ENCODE measurements at regions not wholly inside any gene's neighbourhood (a gene's known extent, or its start where the extent isn't known, plus 50 kb on each side); places are given as distances from the start of the nearest gene placed in this dataset.
"Not testable (repeated sequence)": the region's sequence is repeated elsewhere in the genome, so short reads cannot be mapped to it uniquely, and the experiment has no call there.

GRCh38 chr5:163244445-163244987 lies 192.9 kb upstream of the CCNG1 start:
- DNase-seq (ENCODE audit: insufficient read length, low spot score) (no peak), FAIRE-seq (no peak)

DNA sequence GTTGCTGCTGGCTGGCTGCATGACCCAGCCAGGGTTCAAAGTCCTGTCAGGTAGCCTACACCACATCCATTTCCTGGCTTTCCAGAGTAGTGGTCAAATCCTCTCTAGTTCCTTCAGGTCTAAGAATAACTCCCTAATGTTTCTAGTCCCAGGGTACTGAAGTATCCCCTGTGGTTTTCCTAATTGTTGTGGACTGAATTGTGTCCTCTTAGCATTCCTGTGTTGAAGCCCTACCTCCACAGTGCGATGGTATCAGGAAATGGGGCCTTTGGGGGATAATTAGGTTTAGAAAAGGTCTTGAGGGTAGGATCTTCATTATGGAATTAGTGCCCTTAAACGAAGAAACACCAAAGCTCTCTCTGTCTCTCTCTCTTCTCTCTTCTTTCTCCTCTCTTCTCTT lies 191.8 kb upstream of the CCNG1 start:
- no peak for FAIRE-seq

GRCh38 chr5:163248333-163248732 lies 189.1 kb upstream of the CCNG1 start:
- DNase-seq (ENCODE audit: insufficient read length, low spot score) = no peak
- FAIRE-seq = no peak

More for the DNA sequence above, 191.8 kb upstream of the CCNG1 start:
- no peak for DNase-seq (ENCODE audit: insufficient read length, low spot score)

DNA sequence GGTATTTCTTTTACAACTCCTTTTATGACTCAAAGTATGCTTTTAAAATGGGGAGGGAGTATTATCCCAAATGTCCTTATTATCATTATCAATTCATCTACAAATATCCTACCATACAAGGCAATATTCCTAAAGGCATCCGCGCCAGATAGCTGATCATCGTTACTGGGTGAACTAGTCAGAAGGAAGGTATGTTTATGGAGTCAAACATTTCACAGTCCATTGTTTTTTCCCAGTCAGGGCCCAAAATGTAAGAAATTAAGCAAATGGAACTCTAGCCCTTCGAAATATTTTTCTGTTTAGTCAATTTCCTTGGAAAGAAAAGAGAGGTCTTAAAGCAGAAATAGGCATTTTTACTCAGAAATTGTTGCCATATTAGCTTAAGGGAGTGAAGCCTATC lies 188.5 kb upstream of the CCNG1 start:
- no peak for FAIRE-seq
- peak; percentile 26 for DNase-seq (ENCODE audit: insufficient read length, low spot score)

- DNase-seq (ENCODE audit: insufficient read length, low spot score) = no peak
- FAIRE-seq = no peak
Measured at GRCh38 chr5:163252950-163253349, 184.4 kb upstream of the CCNG1 start.

GRCh38 chr5:163259495-163259894 lies 177.9 kb upstream of the CCNG1 start:
- FAIRE-seq = no peak
- DNase-seq (ENCODE audit: insufficient read length, low spot score) = no peak

- no peak for FAIRE-seq
- no peak for DNase-seq (ENCODE audit: insufficient read length, low spot score)
Measured at GRCh38 chr5:163260471-163260870, 176.9 kb upstream of the CCNG1 start.

DNA sequence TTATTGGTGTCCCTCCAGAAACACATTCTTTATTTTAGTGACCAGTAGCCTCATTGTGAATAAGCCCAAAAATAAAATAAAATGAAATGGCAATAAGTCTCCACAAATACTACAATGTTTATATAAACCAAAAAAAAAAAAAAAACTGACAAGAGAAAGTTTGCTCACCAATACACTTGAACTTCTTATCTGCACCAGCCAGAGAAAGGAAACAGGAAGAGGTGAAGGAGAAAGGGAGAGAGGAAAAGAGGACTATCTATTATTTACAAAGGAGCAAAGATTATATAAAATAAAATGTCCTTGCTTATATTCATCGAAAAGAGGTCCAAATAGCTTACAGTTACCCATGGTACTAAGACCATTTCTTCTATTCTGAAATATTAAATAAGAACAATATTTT lies 176.4 kb upstream of the CCNG1 start:
- FAIRE-seq = no peak
- DNase-seq (ENCODE audit: insufficient read length, low spot score) = no peak

DNA sequence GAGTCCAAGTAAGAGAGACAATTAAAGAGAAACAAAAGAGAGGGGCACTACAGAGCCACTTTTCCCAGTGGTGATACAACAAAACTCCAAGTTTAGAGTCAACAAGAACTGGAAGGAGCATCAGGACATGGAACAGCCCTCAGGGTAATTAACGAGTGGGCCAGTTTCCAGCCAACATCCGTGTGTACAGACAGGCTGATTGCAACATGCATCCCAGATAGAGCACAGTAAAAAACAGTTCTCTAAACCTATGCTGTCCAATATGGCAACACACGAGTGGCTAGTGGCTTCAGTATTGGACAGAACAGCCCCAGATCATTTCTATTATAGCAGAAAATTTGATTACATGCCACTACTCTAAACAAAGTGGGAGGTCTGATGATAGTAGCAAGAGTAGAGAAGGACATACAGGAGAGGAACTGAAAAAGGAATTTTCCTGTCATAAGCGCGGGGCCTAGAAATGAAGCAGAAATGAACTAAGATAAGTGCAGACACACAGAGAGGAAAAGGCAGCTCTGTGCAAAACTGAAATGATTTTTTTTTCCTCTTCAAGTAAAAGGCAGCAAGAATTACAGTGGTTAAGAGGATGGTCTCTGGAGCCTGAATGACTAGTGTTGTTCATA lies 175.6 kb upstream of the CCNG1 start:
- FAIRE-seq (no peak), DNase-seq (ENCODE audit: insufficient read length, low spot score) (no peak)

DNA sequence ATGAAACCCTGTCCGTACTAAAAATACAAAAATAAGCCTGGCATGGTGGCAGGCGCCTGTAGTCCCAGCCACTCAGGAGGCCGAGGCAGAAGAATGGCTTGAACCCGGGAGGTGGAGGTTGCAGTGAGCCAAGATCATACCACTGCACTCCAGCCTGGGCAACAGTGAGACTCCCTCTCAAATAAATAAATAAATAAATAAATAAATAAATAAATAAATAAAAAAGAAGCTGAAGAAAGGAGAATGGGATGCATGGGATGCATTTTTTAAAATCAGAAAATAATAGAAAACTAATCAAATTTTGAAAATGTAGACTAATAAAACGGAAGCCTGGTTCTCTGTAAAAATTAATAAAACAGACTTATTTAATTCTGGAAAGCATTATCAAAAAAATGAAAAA lies 171.1 kb upstream of the CCNG1 start:
- DNase-seq (ENCODE audit: insufficient read length, low spot score); FAIRE-seq: not testable (repeated sequence)

DNA sequence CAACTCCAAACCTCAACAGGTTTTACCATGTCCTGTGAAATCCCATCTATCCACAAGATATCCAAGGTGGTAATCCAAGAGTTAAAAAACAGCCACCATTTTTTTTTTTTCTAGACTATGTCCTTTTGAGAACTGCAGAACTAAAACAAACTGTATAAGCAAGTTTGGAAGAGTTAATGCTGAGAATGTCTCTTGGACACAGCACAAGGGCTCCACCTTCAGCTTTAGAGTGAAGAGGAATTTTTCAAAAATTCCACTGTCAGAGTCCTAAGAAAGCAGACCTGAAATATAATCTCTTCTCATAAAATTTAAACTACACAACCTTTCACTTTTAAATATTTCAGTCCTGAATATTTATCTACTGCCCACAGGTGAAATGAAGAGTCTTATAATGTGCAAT lies 167.8 kb upstream of the CCNG1 start:
- DNase-seq (ENCODE audit: insufficient read length, low spot score) = peak; percentile 11
- no peak for FAIRE-seq

DNA sequence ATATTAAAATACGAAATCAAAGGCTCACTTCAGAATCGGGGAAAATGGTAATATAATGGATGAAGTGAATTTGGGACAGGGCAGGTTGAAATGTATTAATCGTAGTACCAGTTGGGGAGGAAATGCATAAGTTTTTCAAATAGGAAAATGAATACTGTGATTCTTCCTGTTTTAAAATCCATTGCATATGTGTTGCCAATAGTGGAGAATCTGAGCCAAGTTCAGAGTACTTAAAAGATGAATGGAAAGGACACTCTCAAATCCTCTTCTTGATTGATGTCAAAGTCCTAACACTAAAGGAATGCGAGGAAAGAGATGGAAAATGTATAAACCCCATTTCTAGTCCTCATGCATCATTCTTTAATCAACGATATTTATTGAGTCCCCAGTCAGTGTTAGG lies 160.9 kb upstream of the CCNG1 start:
- FAIRE-seq (no peak), DNase-seq (ENCODE audit: insufficient read length, low spot score) (no peak)

GRCh38 chr5:163280897-163281296 lies 156.5 kb upstream of the CCNG1 start:
- DNase-seq (ENCODE audit: insufficient read length, low spot score); FAIRE-seq: not testable (repeated sequence)

DNA sequence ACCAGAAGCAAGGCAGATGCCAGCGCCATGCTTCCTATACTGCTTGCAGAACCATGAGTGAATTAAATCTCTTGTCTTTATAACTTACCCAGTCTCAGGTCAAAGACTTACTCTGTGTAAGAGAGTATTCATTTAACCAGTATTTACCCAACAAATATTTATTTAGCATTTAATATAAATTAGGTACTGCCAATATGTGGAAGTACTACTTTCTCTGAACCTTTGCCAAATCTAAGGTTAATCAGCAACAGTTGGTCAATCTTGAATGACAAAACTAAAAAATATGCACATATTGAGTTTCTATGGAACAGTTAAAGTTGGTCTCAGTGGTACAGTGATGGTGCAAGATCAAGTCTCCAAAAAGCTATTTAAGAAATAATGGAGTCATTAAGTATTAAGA lies 155.9 kb upstream of the CCNG1 start:
- DNase-seq (ENCODE audit: insufficient read length, low spot score) (no peak), FAIRE-seq (no peak)

DNA sequence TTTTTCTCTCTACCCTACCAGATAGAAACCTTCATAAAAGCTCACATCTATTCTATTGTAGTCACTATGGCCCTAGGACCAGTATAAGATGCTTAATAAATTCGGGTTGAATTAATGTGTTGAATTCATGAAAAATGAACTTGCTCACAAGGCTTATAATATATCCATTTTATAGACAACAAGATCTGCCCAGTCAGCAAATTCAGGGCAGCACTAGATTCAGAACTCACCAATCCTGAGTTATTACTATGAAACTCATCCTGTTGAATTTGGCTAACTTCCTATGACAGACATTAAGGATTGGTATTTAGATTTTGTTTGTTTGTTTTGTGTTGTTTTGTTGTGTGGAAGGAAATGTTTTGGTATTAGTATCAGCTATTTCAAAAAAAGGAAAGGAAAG lies 143.6 kb upstream of the CCNG1 start:
- no peak for DNase-seq (ENCODE audit: insufficient read length, low spot score)
- FAIRE-seq = no peak

- no peak for FAIRE-seq
- no peak for DNase-seq (ENCODE audit: insufficient read length, low spot score)
Measured at GRCh38 chr5:163303718-163304117, 133.7 kb upstream of the CCNG1 start.

GRCh38 chr5:163305655-163306054 lies 131.7 kb upstream of the CCNG1 start:
- no peak for FAIRE-seq
- no peak for DNase-seq (ENCODE audit: insufficient read length, low spot score)

DNA sequence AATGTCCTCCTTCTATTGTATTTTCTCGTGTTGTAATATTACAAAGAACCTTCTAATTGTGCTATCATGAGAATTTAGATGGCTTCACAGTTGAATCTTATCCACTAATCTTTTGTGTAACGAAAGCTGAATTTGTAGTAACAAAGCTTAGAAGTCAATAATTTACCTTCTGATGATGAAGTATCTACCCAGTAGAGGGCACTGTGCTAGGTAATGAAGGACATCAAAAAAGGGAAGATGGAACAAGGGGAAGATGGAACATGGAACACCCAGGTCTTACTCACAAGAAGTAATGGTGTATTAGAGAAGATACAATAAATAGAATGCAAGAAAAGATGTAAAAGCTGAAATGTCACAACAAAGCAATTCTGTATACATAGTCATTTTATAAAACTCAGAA lies 131.0 kb upstream of the CCNG1 start:
- FAIRE-seq (no peak), DNase-seq (ENCODE audit: insufficient read length, low spot score) (no peak)

DNA sequence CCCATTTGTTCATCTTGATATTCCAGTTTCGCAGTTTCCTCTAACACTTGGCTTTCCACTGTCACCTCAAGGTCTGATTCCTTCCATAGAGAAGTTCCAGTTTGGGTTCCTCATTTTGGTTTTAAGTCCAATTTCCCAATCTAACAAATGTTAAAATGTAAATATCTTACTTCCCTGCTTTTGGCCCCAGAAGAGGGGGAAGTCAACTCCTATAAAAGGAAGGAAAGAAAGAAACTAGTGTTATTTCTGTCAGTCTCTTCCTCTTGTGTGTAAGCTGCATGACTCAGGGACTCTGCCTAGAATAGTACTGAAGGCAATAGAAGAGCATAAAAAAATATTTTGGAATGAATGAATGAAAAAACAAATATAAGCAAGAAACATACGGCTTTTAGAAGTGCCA lies 127.5 kb upstream of the CCNG1 start:
- FAIRE-seq = no peak
- no peak for DNase-seq (ENCODE audit: insufficient read length, low spot score)

DNA sequence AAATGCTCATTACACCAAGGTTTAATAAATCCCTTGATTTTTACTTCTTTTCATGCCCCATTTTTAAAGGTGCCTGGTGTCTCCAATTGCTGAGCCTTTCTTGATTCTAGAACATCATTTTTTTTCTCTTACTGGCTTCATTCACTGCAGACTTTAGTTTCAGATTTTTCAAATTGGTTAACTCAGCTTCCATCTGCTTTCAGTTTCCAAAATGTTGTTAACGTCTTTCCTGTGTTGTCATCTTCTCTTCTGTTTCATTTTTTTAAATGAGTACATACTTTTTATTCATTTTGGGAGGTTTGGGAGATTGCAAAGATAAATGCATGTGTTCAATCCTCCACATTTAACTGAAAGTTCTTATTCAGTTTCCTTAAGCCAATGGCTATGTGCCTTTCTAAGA lies 126.4 kb upstream of the CCNG1 start:
- no peak for DNase-seq (ENCODE audit: insufficient read length, low spot score)
- FAIRE-seq = no peak

- DNase-seq (ENCODE audit: insufficient read length, low spot score) = no peak
- no peak for FAIRE-seq
Measured at GRCh38 chr5:163312598-163312997, 124.8 kb upstream of the CCNG1 start.

GRCh38 chr5:163313049-163313448 lies 124.3 kb upstream of the CCNG1 start:
- FAIRE-seq; DNase-seq (ENCODE audit: insufficient read length, low spot score): not testable (repeated sequence)

DNA sequence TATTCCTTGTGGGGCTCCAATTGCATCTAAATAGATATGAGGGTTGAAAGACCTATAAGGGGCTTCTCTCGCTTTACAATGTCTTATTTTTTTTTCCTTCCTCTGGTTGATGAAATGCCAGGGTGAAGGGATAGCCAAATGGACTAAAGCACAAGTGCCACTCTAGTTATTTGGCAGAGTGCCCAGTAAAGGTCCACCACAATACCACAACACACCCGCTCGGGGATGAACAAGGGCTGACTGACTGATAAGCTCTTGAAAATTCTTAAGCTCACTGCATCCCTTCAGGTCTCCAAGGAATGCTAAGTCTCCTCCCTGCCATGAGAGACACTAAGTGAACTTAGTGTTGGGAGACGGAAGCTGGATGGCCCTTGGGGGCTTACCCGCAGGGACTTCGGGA lies 121.0 kb upstream of the CCNG1 start:
- not testable (repeated sequence) for DNase-seq (ENCODE audit: insufficient read length, low spot score); FAIRE-seq

Measured in HTR-8/SVneo (cell line).